ENCODE measurements at regions not wholly inside any gene's neighbourhood (a gene's known extent, or its start where the extent isn't known, plus 50 kb on each side); places are given as distances from the start of the nearest gene placed in this dataset.

- no peak for ATAC-seq (replicated peaks in 6 of 8)
- no peak overlapping the region for H3K4me3 ChIP-seq
- H3K4me1 ChIP-seq (replicated peaks in 1 of 2), result peaks cover 0 to 3% of the 10 kb centered on the region in 2 donors
- no peak overlapping the region for H3K27ac ChIP-seq
- WGBS, 10 experiments, result 83 to 100% (median 100%) methylated on average over 1 to 2 of the region's 2 CpGs; no CpG with 5 or more reads in 5 of the 10 experiments
- in situ Hi-C loops (cut with MboI; ENCODE audit: low pct_unique_long_range_greater_than_20kb in 2 of 9, low sequenced_read_pairs in 9 of 9, unreplicated experiment in 9 of 9), result loop anchor here in 1 of 9 experiments (10.0 kb wide), 1 partner anchor 93 kb away; no protein-coding TSS in a partner anchor
These were observed 200.0 kb upstream of the NCKAP5 start for GRCh38 chr2:133768256-133768655.

DNA sequence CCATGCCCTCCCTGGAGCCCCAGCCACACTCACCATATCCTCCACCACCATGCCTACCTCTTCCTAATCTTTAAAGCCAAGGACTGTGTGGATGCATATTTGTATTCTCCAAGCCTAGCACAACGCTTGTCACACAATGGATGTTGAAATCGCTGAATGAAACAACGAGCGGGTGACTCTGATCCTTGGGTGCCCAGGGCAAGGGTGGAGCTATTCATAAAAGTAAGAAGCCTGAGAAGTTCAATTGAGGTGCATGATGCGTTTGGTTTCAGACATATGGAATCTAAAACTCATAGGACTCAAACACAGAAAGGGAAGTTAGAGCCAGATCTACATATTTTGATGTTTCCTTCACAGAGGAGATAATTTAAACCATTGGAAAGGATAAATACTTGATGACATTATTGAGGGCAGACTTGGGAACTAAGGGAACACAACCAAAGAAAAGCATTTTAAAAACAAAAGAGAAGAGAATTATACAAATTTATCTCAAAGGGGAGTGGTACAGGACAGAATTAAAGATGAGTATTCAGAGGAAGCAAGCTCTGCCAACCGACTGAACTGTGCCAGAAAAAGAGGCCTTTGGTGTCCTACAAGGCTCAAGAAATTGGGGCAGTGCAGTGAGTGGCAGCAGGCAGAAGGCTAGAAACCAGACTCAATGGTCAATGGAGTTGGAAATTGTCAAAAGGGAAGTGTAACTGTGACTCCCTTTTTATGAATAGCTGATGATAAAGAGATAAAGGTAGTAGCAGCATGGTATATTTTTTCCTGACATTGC is 200.6 kb upstream of the NCKAP5 start:
- 37 to 100% (median 86%) methylated on average over 1 to 6 of the region's 6 CpGs for WGBS, 10 experiments
- in situ Hi-C loops (cut with MboI; ENCODE audit: low pct_unique_long_range_greater_than_20kb in 2 of 9, low sequenced_read_pairs in 9 of 9, unreplicated experiment in 9 of 9), result loop anchor here in 1 of 9 experiments (10.0 kb wide), 1 partner anchor 94 kb away; no protein-coding TSS in a partner anchor
- Histone ChIP-seq H3K4me1 (replicated peaks in 1 of 2) (peaks cover 4 to 9% of the 10 kb centered on the region in 2 donors), H3K27ac (no peak overlapping the region), H3K4me3 (no peak overlapping the region)
- peak in 3 of 8 experiments; percentile 39 to 50 (median 44) for ATAC-seq (replicated peaks in 6 of 8)

- peaks cover 14 to 16% of the 10 kb centered on the region in 2 donors for H3K4me1 ChIP-seq (replicated peaks in 1 of 2)
- WGBS, 10 experiments, result 0 to 100% (median 58%) methylated on average over 1 to 2 of the region's 2 CpGs; no CpG with 5 or more reads in 3 of the 10 experiments
- H3K4me3 ChIP-seq, result no peak overlapping the region
- peak in 7 of 8 experiments; percentile 76 to 99 (median 90) for ATAC-seq (replicated peaks in 6 of 8)
- H3K27ac ChIP-seq, result peak overlapping the region in 1 of 2 donors; percentile 28
- in situ Hi-C loops (cut with MboI; ENCODE audit: low pct_unique_long_range_greater_than_20kb in 2 of 9, low sequenced_read_pairs in 9 of 9, unreplicated experiment in 9 of 9), result no loop called here
These were observed 205.8 kb upstream of the NCKAP5 start for GRCh38 chr2:133773854-133774653.

DNA sequence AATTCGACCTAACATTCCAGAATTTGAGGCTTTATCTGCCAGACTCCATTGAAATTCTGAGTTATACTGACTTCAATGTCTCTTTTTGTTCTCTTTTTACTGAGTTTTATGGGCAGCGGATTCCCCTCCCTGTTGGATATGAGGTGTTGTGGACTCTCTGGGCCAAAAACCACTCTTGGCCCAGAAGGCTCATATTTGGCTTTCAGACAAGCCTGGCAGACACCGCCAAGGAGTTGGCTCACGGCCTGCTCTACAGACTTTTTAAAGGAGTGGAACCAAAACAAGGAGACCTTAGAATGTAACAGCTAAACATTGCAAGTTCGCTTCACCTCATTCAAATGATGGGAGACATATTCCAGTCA is 206.4 kb upstream of the NCKAP5 start:
- ATAC-seq (replicated peaks in 6 of 8), result no peak
- Histone ChIP-seq H3K4me1 (replicated peaks in 1 of 2) (peaks cover 14 to 16% of the 10 kb centered on the region in 2 donors), H3K4me3 (no peak overlapping the region), H3K27ac (no peak overlapping the region)
- 53 to 100% (median 84%) methylated on average over 1 to 5 of the region's 5 CpGs; no CpG with 5 or more reads in 2 of the 10 experiments for WGBS, 10 experiments
- in situ Hi-C loops (cut with MboI; ENCODE audit: low pct_unique_long_range_greater_than_20kb in 2 of 9, low sequenced_read_pairs in 9 of 9, unreplicated experiment in 9 of 9), result loop anchor here in 2 of 9 experiments (25.0 kb wide), 2 partner anchors 187 to 512 kb away; no protein-coding TSS in a partner anchor

DNA sequence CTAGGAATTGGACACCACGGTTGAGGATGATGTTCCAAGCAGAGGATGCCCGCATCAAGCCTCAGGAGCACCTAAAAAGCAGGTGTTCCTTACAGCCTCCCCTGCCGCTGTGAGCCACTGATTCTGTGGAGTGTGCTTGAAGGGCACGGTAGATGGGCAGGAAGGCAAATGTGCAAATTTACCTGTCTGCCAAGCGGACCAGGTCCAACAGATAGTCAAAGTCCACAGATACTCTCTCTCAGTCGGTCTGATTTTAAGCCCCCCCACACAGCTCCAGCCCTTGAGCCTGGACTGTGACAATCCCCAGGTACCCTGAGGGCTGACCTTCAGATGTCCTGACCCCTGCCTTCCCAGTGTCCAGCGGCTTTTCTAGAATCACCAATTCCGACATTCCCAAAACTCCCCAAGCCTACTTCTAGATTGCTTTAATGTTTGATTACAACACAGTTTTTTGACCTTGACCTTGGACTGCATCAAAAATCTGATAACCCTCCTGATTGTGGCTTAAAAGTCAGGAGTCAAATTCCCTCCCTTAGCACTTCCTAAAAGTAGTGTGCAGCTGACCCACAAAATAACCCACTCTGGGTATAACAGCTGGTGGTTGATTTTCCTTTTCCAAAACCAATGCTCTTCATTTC is 208.8 kb upstream of the NCKAP5 start:
- H3K4me1 ChIP-seq (replicated peaks in 1 of 2), result peaks cover 14 to 16% of the 10 kb centered on the region in 2 donors
- in situ Hi-C loops (cut with MboI; ENCODE audit: low pct_unique_long_range_greater_than_20kb in 2 of 9, low sequenced_read_pairs in 9 of 9, unreplicated experiment in 9 of 9), result loop anchor here in 2 of 9 experiments (25.0 kb wide), 2 partner anchors 190 to 515 kb away; no protein-coding TSS in a partner anchor
- H3K27ac ChIP-seq, result no peak overlapping the region
- no peak overlapping the region for H3K4me3 ChIP-seq
- ATAC-seq (replicated peaks in 6 of 8), result no peak
- 70 to 100% (median 98%) methylated on average over 1 to 5 of the region's 8 CpGs; no CpG with 5 or more reads in 2 of the 10 experiments for WGBS, 10 experiments

- no peak for ATAC-seq (replicated peaks in 6 of 8)
- no peak overlapping the region for H3K4me3 ChIP-seq
- H3K27ac ChIP-seq, result no peak overlapping the region
- in situ Hi-C loops (cut with MboI; ENCODE audit: low pct_unique_long_range_greater_than_20kb in 2 of 9, low sequenced_read_pairs in 9 of 9, unreplicated experiment in 9 of 9), result loop anchor here in 2 of 9 experiments (25.0 kb wide), 2 partner anchors 190 to 515 kb away; no protein-coding TSS in a partner anchor
- peaks cover 14 to 16% of the 10 kb centered on the region in 2 donors for H3K4me1 ChIP-seq (replicated peaks in 1 of 2)
- WGBS, 10 experiments, result 50 to 100% (median 78%) methylated on average over 1 to 7 of the region's 7 CpGs; no CpG with 5 or more reads in 1 of the 10 experiments
These were observed 209.3 kb upstream of the NCKAP5 start for GRCh38 chr2:133777574-133777960.

- WGBS, 10 experiments, result 35 to 86% (median 61%) methylated on average over 3 to 12 of the region's 12 CpGs
- H3K4me1 ChIP-seq (replicated peaks in 1 of 2), result no peaks in the 10 kb centered on the region
- in situ Hi-C loops (cut with MboI; ENCODE audit: low pct_unique_long_range_greater_than_20kb in 2 of 9, low sequenced_read_pairs in 9 of 9, unreplicated experiment in 9 of 9), result loop anchor here in 2 of 9 experiments (25.0 kb wide), 2 partner anchors 193 to 518 kb away; no protein-coding TSS in a partner anchor
- H3K27ac ChIP-seq, result no peak overlapping the region
- no peak overlapping the region for H3K4me3 ChIP-seq
- ATAC-seq (replicated peaks in 6 of 8), result peak; percentile 55 to 86 (median 66)
These were observed 212.1 kb upstream of the NCKAP5 start for GRCh38 chr2:133780099-133780996.

DNA sequence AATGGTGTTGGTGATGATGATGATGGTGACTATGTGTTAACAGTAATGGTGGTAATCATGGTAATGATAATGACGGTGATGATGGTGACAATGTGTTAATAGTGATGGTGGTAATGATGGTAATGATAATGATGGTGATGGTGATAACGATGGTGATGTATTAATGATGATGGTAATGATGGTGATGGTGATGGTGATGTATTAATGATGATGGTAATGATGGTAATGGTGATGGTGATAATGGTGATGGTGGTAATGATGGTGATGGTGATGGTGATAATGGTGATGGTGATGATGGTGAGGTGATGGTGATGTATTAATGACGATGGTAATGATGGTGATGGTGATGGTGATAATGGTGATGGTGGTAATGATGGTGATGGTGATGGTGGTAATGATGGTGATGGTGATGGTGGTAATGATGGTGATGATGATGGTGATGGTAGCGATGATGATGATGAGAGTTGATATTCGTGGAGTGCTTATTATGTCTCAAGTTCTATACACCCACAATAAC is 212.8 kb upstream of the NCKAP5 start:
- Histone ChIP-seq H3K4me1 (replicated peaks in 1 of 2) (no peaks in the 10 kb centered on the region), H3K4me3 (no peak overlapping the region), H3K27ac (no peak overlapping the region)
- no peak for ATAC-seq (replicated peaks in 6 of 8)
- in situ Hi-C loops (cut with MboI; ENCODE audit: low pct_unique_long_range_greater_than_20kb in 2 of 9, low sequenced_read_pairs in 9 of 9, unreplicated experiment in 9 of 9), result loop anchor here in 2 of 9 experiments (25.0 kb wide), 2 partner anchors 194 to 519 kb away; no protein-coding TSS in a partner anchor
- WGBS, 10 experiments, result 35 to 100% (median 64%) methylated on average over 1 to 5 of the region's 5 CpGs

- ATAC-seq (replicated peaks in 6 of 8), result no peak
- in situ Hi-C loops (cut with MboI; ENCODE audit: low pct_unique_long_range_greater_than_20kb in 2 of 9, low sequenced_read_pairs in 9 of 9, unreplicated experiment in 9 of 9), result loop anchor here in 2 of 9 experiments (25.0 kb wide), 2 partner anchors 200 to 525 kb away; no protein-coding TSS in a partner anchor
- Histone ChIP-seq H3K4me1 (replicated peaks in 1 of 2) (no peaks in the 10 kb centered on the region), H3K4me3 (no peak overlapping the region), H3K27ac (no peak overlapping the region)
These were observed 218.9 kb upstream of the NCKAP5 start for GRCh38 chr2:133787207-133787606.

DNA sequence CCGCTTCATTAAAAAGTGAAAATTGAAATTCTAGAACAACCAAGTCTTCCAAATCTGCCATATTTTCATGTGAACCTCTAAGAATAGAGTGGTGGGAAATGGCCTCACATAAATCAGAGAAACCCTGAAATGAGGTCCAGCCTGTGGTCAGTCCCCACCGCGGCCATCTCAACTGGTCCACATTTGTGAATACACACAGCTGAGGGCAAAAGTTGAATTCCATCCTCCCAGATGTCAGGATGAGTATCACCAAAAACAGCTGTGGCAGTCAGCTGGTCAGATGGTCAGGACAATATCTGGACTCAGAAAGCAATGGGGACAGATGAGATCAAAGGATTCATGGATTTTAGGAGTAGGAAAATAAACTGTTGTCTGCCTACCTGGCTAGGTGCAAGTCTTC is 219.4 kb upstream of the NCKAP5 start:
- in situ Hi-C loops (cut with MboI; ENCODE audit: low pct_unique_long_range_greater_than_20kb in 2 of 9, low sequenced_read_pairs in 9 of 9, unreplicated experiment in 9 of 9), result loop anchor here in 2 of 9 experiments (25.0 kb wide), 2 partner anchors 200 to 525 kb away; no protein-coding TSS in a partner anchor
- Histone ChIP-seq H3K27ac (no peak overlapping the region), H3K4me1 (replicated peaks in 1 of 2) (no peaks in the 10 kb centered on the region), H3K4me3 (no peak overlapping the region)
- ATAC-seq (replicated peaks in 6 of 8), result no peak
- WGBS, 10 experiments, result 80 to 100% (median 95%) methylated on average over 1 to 3 of the region's 3 CpGs; no CpG with 5 or more reads in 1 of the 10 experiments

- ATAC-seq (replicated peaks in 6 of 8), result no peak
- no peak overlapping the region for H3K4me3 ChIP-seq
- in situ Hi-C loops (cut with MboI; ENCODE audit: low pct_unique_long_range_greater_than_20kb in 2 of 9, low sequenced_read_pairs in 9 of 9, unreplicated experiment in 9 of 9), result loop anchor here in 2 of 9 experiments (25.0 kb wide), 2 partner anchors 201 to 526 kb away; no protein-coding TSS in a partner anchor
- H3K4me1 ChIP-seq (replicated peaks in 1 of 2), result no peaks in the 10 kb centered on the region
- WGBS, 10 experiments, result 0 to 80% (median 20%) methylated on average over 1 of the region's 1 CpG; no CpG with 5 or more reads in 7 of the 10 experiments
- no peak overlapping the region for H3K27ac ChIP-seq
These were observed 220.1 kb upstream of the NCKAP5 start for GRCh38 chr2:133788386-133788785.

Data from motor neuron (in vitro differentiated cells).